ENCODE measurements at regions not wholly inside any gene's neighbourhood (a gene's known extent, or its start where the extent isn't known, plus 50 kb on each side); places are given as distances from the start of the nearest gene placed in this dataset.

DNA sequence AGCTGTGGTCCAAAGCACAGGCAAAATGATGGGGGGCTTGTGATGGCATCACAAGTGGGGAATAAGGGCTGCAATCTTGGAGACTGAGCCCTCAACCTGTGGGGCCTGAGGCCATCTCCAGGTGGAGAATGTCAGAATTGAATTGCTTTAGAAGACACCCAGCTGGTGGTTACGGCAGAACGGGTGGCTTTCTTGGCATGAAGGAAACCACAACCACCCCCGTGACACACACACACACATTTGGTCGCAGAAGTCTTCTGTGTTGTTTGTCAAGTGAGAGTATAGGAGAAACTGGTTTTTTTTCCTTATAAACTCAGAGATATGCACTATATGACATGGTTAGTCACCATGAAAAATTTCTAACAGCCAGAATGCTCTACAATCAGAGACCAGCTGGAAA is 139.5 kb upstream of the CDH4 start:
- no peak overlapping the region for H3K56ac ChIP-seq (ENCODE audit: extremely low read depth, insufficient read depth, low read length)
- no peak overlapping the region for H3K18ac ChIP-seq (ENCODE audit: low read depth, low read length)
- TF ChIP-seq MAFK (IDR thresholded peaks at IDR 0.05; ENCODE audit: low read depth, low read length) (no peak), SMC3 (IDR thresholded peaks at IDR 0.05; ENCODE audit: low read depth, low read length) (no peak), BHLHE40 (IDR thresholded peaks at IDR 0.05; ENCODE audit: low read depth, low read length) (no peak), RCOR1 (IDR thresholded peaks at IDR 0.05; ENCODE audit: insufficient replicate concordance, low read length) (no peak), CTCF (conservative IDR thresholded peaks at IDR 0.05; ENCODE audit: low read depth, low read length) (no peak), MXI1 (IDR thresholded peaks at IDR 0.05; ENCODE audit: borderline replicate concordance, low read depth, low read length) (no peak), RFX5 (IDR thresholded peaks at IDR 0.05; ENCODE audit: low read depth, low read length) (no peak), CHD1 (IDR thresholded peaks at IDR 0.05; ENCODE audit: low read depth, low read length) (no peak), MAZ (IDR thresholded peaks at IDR 0.05; ENCODE audit: borderline replicate concordance, low read depth, low read length) (no peak), FOS (IDR thresholded peaks at IDR 0.05; ENCODE audit: low read depth, low read length) (no peak), POLR2A (IDR thresholded peaks at IDR 0.05; ENCODE audit: low read depth, low read length) (no peak), RAD21 (IDR thresholded peaks at IDR 0.05; ENCODE audit: low read length) (no peak), USF2 (IDR thresholded peaks at IDR 0.05; ENCODE audit: low read depth, low read length) (no peak), NFE2L2 (IDR thresholded peaks at IDR 0.05; ENCODE audit: low read depth, low read length) (no peak)
- no peak overlapping the region for H4K91ac ChIP-seq (ENCODE audit: insufficient read depth, low read depth, low read length)
- ATAC-seq (ENCODE audit: low read depth) = no peak
- no peak overlapping the region for H4K5ac ChIP-seq (ENCODE audit: low read depth, low read length)
- H3K79me1 ChIP-seq (ENCODE audit: low read depth in 1 of 2, low read length in 2 of 2) = no peaks in the 10 kb centered on the region
- intact Hi-C loops (cut with micrococcal nuclease) = loop anchor here (10.0 kb wide), 1 partner anchor 1058 kb away; no protein-coding TSS in a partner anchor
- H3K9me1 ChIP-seq (ENCODE audit: insufficient read depth, low read length) = no peaks in the 10 kb centered on the region
- no peak overlapping the region for H2AK5ac ChIP-seq (ENCODE audit: low read depth, low read length)
- H3K36me3 ChIP-seq (ENCODE audit: control insufficient read depth, insufficient read depth, low read length) = no peaks in the 10 kb centered on the region
- peak overlapping the region; percentile 28 for H2AK9ac ChIP-seq (replicated peaks; ENCODE audit: low read depth, low read length, poor library complexity)
- no peak overlapping the region for H2BK15ac ChIP-seq (ENCODE audit: low read depth, low read length)
- no peak overlapping the region for H4K8ac ChIP-seq (ENCODE audit: low read depth in 2 of 2, low read length in 2 of 2)
- no CpG with 5 or more reads among the region's 4 CpGs for WGBS, 2 experiments (ENCODE audit: extremely low coverage in 2 of 2, insufficient read length in 1 of 2)
- H3K4me1 ChIP-seq (ENCODE audit: control insufficient read depth, insufficient read depth, low read length) = 0 out of 2 replicates have a peak, but pooled peaks cover 2% of the 10 kb centered on the region
- H3K9me3 ChIP-seq (ENCODE audit: control insufficient read depth, insufficient read depth, low read length) = no peaks in the 10 kb centered on the region
- in situ Hi-C loops (cut with MboI; ENCODE audit: low sequenced_read_pairs) = loop anchor here (25.0 kb wide), 1 partner anchor 900 kb away; no protein-coding TSS in a partner anchor
- H2BK20ac ChIP-seq (ENCODE audit: low read depth, low read length) = no peak overlapping the region
- ChIA-PET CTCF (no interaction called here), POLR2A (ENCODE audit: unreplicated experiment) (no interaction called here)
- peaks cover 4% of the 10 kb centered on the region for H3K27me3 ChIP-seq (ENCODE audit: control insufficient read depth, insufficient read depth, low read length)
- H3K4me3 ChIP-seq (ENCODE audit: insufficient read depth, low read depth, low read length) = no peak overlapping the region
- H3K23ac ChIP-seq (ENCODE audit: low read depth, low read length) = no peak overlapping the region
- no peak overlapping the region for H3K4ac ChIP-seq (ENCODE audit: low read depth, low read length)
- no TSS peak for BruUV-seq (replicated peaks)
- H3K4me2 ChIP-seq (ENCODE audit: low read depth, low read length) = no peak overlapping the region
- H3K27ac ChIP-seq (ENCODE audit: insufficient read depth, low read length) = no peak overlapping the region
- H3K14ac ChIP-seq (replicated peaks; ENCODE audit: low read depth, low read length) = no peak overlapping the region
- H2BK5ac ChIP-seq (ENCODE audit: low read depth, low read length, poor library complexity, severe bottlenecking) = no peak overlapping the region
- no peaks in the 10 kb centered on the region for H4K20me1 ChIP-seq (ENCODE audit: insufficient read depth, low read length)
- H2BK120ac ChIP-seq (ENCODE audit: low read depth, low read length) = no peak overlapping the region
- DNase-seq = peak; percentile 12
- no peak overlapping the region for H2AFZ ChIP-seq (replicated peaks; ENCODE audit: low read length, poor library complexity)
- dilution Hi-C loops (cut with HindIII; ENCODE audit: low sequenced_read_pairs, unreplicated experiment) = no loop called here
- H3K9ac ChIP-seq (ENCODE audit: low read depth, low read length) = no peak overlapping the region
